ENCODE measurements at regions not wholly inside any gene's neighbourhood (a gene's known extent, or its start where the extent isn't known, plus 50 kb on each side); places are given as distances from the start of the nearest gene placed in this dataset.

- TF ChIP-seq EZH2 (IDR thresholded peaks at IDR 0.05) (no peak), POLR2AphosphoS5 (IDR thresholded peaks at IDR 0.05; ENCODE audit: borderline replicate concordance, low read depth, low read length) (no peak), FOXP2 (optimal IDR thresholded peaks at IDR 0.05; ENCODE audit: control extremely low read depth, extremely low read length, insufficient read depth) (no peak)
Observed at GRCh38 chr7:131950758-131951157, 394.3 kb upstream of the PODXL start.
